CD14-positive monocyte (primary cell): ENCODE measurements at regions not wholly inside any gene's neighbourhood (a gene's known extent, or its start where the extent isn't known, plus 50 kb on each side); places are given as distances from the start of the nearest gene placed in this dataset.

Source experiments
- DNase-seq, 3 donors: peaks; one replicate each; pipeline ENCODE4 v3.0.0-alpha.2; 2011 to 2022
- H2AFZ ChIP-seq: 2 replicates; pipeline ENCODE4 v1.6.0; 2012; ENCODE audit warnings: mild to moderate bottlenecking, low read depth, low read length, inconsistent platforms; ENCODE audit not compliant: insufficient read depth, poor library complexity, severe bottlenecking
- H3K27ac ChIP-seq, 2 donors: 1 replicate in 1 of 2; 2 replicates in 1 of 2; pipeline ENCODE4 v1.5.1; 2012 to 2013; ENCODE audit warnings: low read length in 2 of 2, control low read depth in 1 of 2, inconsistent platforms in 1 of 2, low read depth in 1 of 2, mild to moderate bottlenecking in 1 of 2
- H3K27me3 ChIP-seq, 2 donors: one replicate each; pipeline versions ENCODE4 v1.6.0 to v1.6.1; 2011 to 2013; ENCODE audit warnings: low read length in 2 of 2; ENCODE audit not compliant: control insufficient read depth in 2 of 2, insufficient read depth in 2 of 2
- H3K36me3 ChIP-seq, 2 donors: replicated peaks in 1 of 2; 1 replicate in 1 of 2; 2 replicates in 1 of 2; pipeline versions ENCODE4 v1.5.1 to v1.6.1; 2012 to 2013; ENCODE audit warnings: low read length in 2 of 2, control low read depth in 1 of 2, inconsistent platforms in 1 of 2, mild to moderate bottlenecking in 1 of 2; ENCODE audit not compliant: insufficient read depth in 2 of 2, control insufficient read depth in 1 of 2
- H3K4me1 ChIP-seq, 2 donors: 1 replicate in 1 of 2; 2 replicates in 1 of 2; pipeline versions ENCODE4 v1.5.1 to v1.6.1; 2012 to 2013; ENCODE audit warnings: low read length in 2 of 2, control low read depth in 1 of 2, inconsistent platforms in 1 of 2, mild to moderate bottlenecking in 1 of 2, moderate library complexity in 1 of 2; ENCODE audit not compliant: insufficient read depth in 2 of 2, control insufficient read depth in 1 of 2
- H3K4me2 ChIP-seq: replicated peaks from 2 replicates; pipeline ENCODE3; 2012; ENCODE audit warnings: low read length, moderate library complexity, mild to moderate bottlenecking; ENCODE audit not compliant: poor library complexity, severe bottlenecking; ENCODE audit errors: extremely low read depth
- H3K4me3 ChIP-seq, 3 experiments: fragments of 200-600 bp in 1 of 3; sonication (generic) in 1 of 3; replicated peaks in 1 of 3; 1 replicate in 2 of 3; 2 replicates in 1 of 3; pipeline ENCODE4 v1.5.1; 2011 to 2013; ENCODE audit warnings: low read length in 3 of 3, mild to moderate bottlenecking in 3 of 3, control low read depth in 2 of 3, low read depth in 2 of 3, inconsistent platforms in 1 of 3, moderate library complexity in 1 of 3
- H3K79me2 ChIP-seq: 2 replicates; pipeline ENCODE4 v1.6.0; 2012; ENCODE audit warnings: mild to moderate bottlenecking, control low read depth, inconsistent platforms, low read length, moderate library complexity; ENCODE audit not compliant: insufficient read depth
- H3K9ac ChIP-seq: 2 replicates; pipeline ENCODE4 v1.6.0; 2017; ENCODE audit warnings: low read length, mild to moderate bottlenecking; ENCODE audit not compliant: insufficient read depth, poor library complexity, severe bottlenecking
- H3K9me3 ChIP-seq, 2 donors: replicated peaks in 1 of 2; 1 replicate in 1 of 2; 2 replicates in 1 of 2; pipeline versions ENCODE4 v1.5.1 to v1.6.1; 2012 to 2013; ENCODE audit warnings: low read length in 2 of 2, control low read depth in 1 of 2; ENCODE audit not compliant: control insufficient read depth in 1 of 2, insufficient read depth in 1 of 2
- H4K20me1 ChIP-seq: 2 replicates; pipeline ENCODE4 v1.6.0; 2012; ENCODE audit warnings: mild to moderate bottlenecking, low read length, control low read depth, moderate library complexity; ENCODE audit not compliant: insufficient read depth
- H3K27ac Mint-ChIP-seq, 7 donors: one replicate each; pipeline ENCODE4 v1.8.0; 2020; ENCODE audit warnings: mild to moderate bottlenecking in 7 of 7, mixed read lengths in 7 of 7, moderate library complexity in 6 of 7, inconsistent platforms in 2 of 7
- H3K27me3 Mint-ChIP-seq, 3 donors: one replicate each; pipeline ENCODE4 v1.8.0; 2021 to 2022; ENCODE audit warnings: low read depth in 3 of 3, mild to moderate bottlenecking in 3 of 3, mixed read lengths in 3 of 3, moderate library complexity in 3 of 3, inconsistent platforms in 1 of 3
- H3K36me3 Mint-ChIP-seq, 2 donors: one replicate each; pipeline ENCODE4 v1.8.0; 2020; ENCODE audit warnings: mixed read lengths in 2 of 2, inconsistent platforms in 1 of 2, mild to moderate bottlenecking in 1 of 2
- H3K4me1 Mint-ChIP-seq: one replicate; pipeline ENCODE4 v1.8.0; 2020; ENCODE audit warnings: mild to moderate bottlenecking, mixed read lengths
- H3K4me3 Mint-ChIP-seq, 2 donors: one replicate each; pipeline ENCODE4 v1.8.0; 2020; ENCODE audit warnings: mild to moderate bottlenecking in 2 of 2, mixed read lengths in 2 of 2, moderate library complexity in 1 of 2
- H3K9me3 Mint-ChIP-seq, 7 donors: one replicate each; pipeline ENCODE4 v1.8.0; 2020 to 2022; ENCODE audit warnings: mixed read lengths in 7 of 7, mild to moderate bottlenecking in 6 of 7, moderate library complexity in 6 of 7, inconsistent platforms in 2 of 7
- CTCF ChIP-seq: fragments of 200-600 bp; IDR thresholded peaks from one replicate; pipeline ENCODE4 v1.8.0; 2022; ENCODE audit warnings: antibody characterized with exemption, mild to moderate bottlenecking
- WGBS: methylation state at CpG from one replicate; pipeline ENCODE4 v1.1.5; 2013; ENCODE audit warnings: missing lambda C conversion rate; ENCODE audit not compliant: insufficient coverage; 5-methylcytosine and 5-hydroxymethylcytosine counted together
- intact Hi-C, 2 donors: fragments of 100-400 bp; cut with micrococcal nuclease; formaldehyde crosslinking; loops; one replicate each; pipeline versions ENCODE4 v1.15.0 to v1.15.1; 2023

GRCh38 chr2:235144291-235144690 is 192.5 kb downstream of the SH3BP4 start:
- Histone ChIP-seq H3K4me2 (no peak overlapping the region), H4K20me1 (no peaks in the 10 kb centered on the region), H3K4me3 (no peak overlapping the region), H3K27ac (no peak overlapping the region), H3K27me3 (no peaks in the 10 kb centered on the region), H3K9ac (no peak overlapping the region), H3K4me1 (no peaks in the 10 kb centered on the region), H3K9me3 (no peaks in the 10 kb centered on the region), H3K79me2 (no peaks in the 10 kb centered on the region), H2AFZ (no peak overlapping the region), H3K36me3 (no peaks in the 10 kb centered on the region)
- H3K27ac Mint-ChIP-seq = no peak overlapping the region
- no CpG with 5 or more reads among the region's 4 CpGs for WGBS
- peaks cover 0 to 3% (median 0%) of the 10 kb centered on the region in 7 donors for H3K9me3 Mint-ChIP-seq
- no peaks in the 10 kb centered on the region for H3K36me3 Mint-ChIP-seq
- no peak for DNase-seq
- intact Hi-C loops = no loop called here
- no peaks in the 10 kb centered on the region for H3K4me1 Mint-ChIP-seq
- H3K4me3 Mint-ChIP-seq = no peak overlapping the region
- H3K27me3 Mint-ChIP-seq = peaks cover 4 to 11% (median 11%) of the 10 kb centered on the region in 3 donors
- no peak for TF ChIP-seq CTCF

GRCh38 chr2:235146206-235146605 is 194.4 kb downstream of the SH3BP4 start:
- Mint-ChIP-seq H3K36me3 (no peaks in the 10 kb centered on the region), H3K9me3 (peaks cover 0 to 3% (median 0%) of the 10 kb centered on the region in 7 donors), H3K4me3 (no peak overlapping the region), H3K27me3 (peaks cover 0 to 7% (median 6%) of the 10 kb centered on the region in 3 donors), H3K27ac (no peak overlapping the region), H3K4me1 (no peaks in the 10 kb centered on the region)
- Histone ChIP-seq H4K20me1 (no peaks in the 10 kb centered on the region), H3K4me3 (no peak overlapping the region), H2AFZ (no peak overlapping the region), H3K9ac (no peak overlapping the region), H3K4me2 (no peak overlapping the region), H3K27me3 (no peaks in the 10 kb centered on the region), H3K9me3 (no peaks in the 10 kb centered on the region), H3K36me3 (no peaks in the 10 kb centered on the region), H3K4me1 (no peaks in the 10 kb centered on the region), H3K79me2 (no peaks in the 10 kb centered on the region), H3K27ac (no peak overlapping the region)
- no peak for DNase-seq
- TF ChIP-seq CTCF = no peak
- WGBS = 67% methylated on average over 1 of the region's 1 CpG
- intact Hi-C loops = no loop called here
